Spleen (tissue), 11 donors: ENCODE measurements at regions not wholly inside any gene's neighbourhood (a gene's known extent, or its start where the extent isn't known, plus 50 kb on each side); places are given as distances from the start of the nearest gene placed in this dataset.
"Not testable (repeated sequence)": the region's sequence is repeated elsewhere in the genome, so short reads cannot be mapped to it uniquely, and the experiment has no call there.

Experiments
- DNase-seq: peaks from one replicate; pipeline ENCODE4 v3.0.0-alpha.2; 2020
- H3K27ac ChIP-seq, 8 donors: fragments of 200-600 bp; sonication (generic) in 7 of 8; 1 replicate in 4 of 8; 2 replicates in 4 of 8; pipeline versions ENCODE4 v1.5.0 to v1.8.0; 2016 to 2021; ENCODE audit warnings: inconsistent platforms in 4 of 8, mild to moderate bottlenecking in 4 of 8, moderate library complexity in 1 of 8
- H3K27me3 ChIP-seq, 7 donors: fragments of 200-600 bp; sonication (generic) in 6 of 7; replicated peaks in 1 of 7; 1 replicate in 4 of 7; 2 replicates in 3 of 7; pipeline versions ENCODE4 v1.5.0 to v1.8.0; 2016 to 2021; ENCODE audit warnings: inconsistent platforms in 3 of 7, mild to moderate bottlenecking in 1 of 7
- H3K36me3 ChIP-seq, 6 donors: fragments of 200-600 bp; sonication (generic) in 5 of 6; 1 replicate in 4 of 6; 2 replicates in 2 of 6; pipeline versions ENCODE4 v1.5.0 to v1.8.0; 2016 to 2021; ENCODE audit warnings: inconsistent platforms in 2 of 6
- H3K4me1 ChIP-seq, 6 donors: fragments of 200-600 bp; sonication (generic) in 5 of 6; 1 replicate in 3 of 6; 2 replicates in 3 of 6; pipeline versions ENCODE4 v1.5.0 to v1.8.0; 2016 to 2021; ENCODE audit warnings: inconsistent platforms in 3 of 6
- H3K4me3 ChIP-seq, 8 donors: fragments of 200-600 bp; sonication (generic) in 7 of 8; 1 replicate in 4 of 8; 2 replicates in 4 of 8; pipeline versions ENCODE4 v1.5.0 to v1.8.0; 2016 to 2021; ENCODE audit warnings: inconsistent platforms in 4 of 8, mild to moderate bottlenecking in 4 of 8, moderate library complexity in 2 of 8
- H3K9me3 ChIP-seq, 8 donors: fragments of 200-600 bp; sonication (generic) in 7 of 8; 1 replicate in 4 of 8; 2 replicates in 4 of 8; pipeline versions ENCODE4 v1.5.0 to v1.8.0; 2016 to 2021; ENCODE audit warnings: inconsistent platforms in 4 of 8
- CTCF ChIP-seq, 11 experiments: fragments of 200-600 bp in 7 of 11; fragments of 450-650 bp in 4 of 11; sonication (generic) in 4 of 11; IDR thresholded peaks in 8 of 11; conservative IDR thresholded peaks in 3 of 11; 1 replicate in 7 of 11; 2 replicates in 4 of 11; pipeline versions ENCODE4 v1.4.0 to v1.8.0; 2016 to 2021; ENCODE audit warnings: antibody characterized with exemption in 11 of 11, inconsistent platforms in 4 of 11, mild to moderate bottlenecking in 1 of 11
- POLR2A ChIP-seq, 3 donors: fragments of 450-650 bp; IDR thresholded peaks; one replicate each; pipeline ENCODE4 v1.5.1; 2017; ENCODE audit warnings: antibody characterized with exemption in 3 of 3, mild to moderate bottlenecking in 1 of 3
- POLR2AphosphoS5 ChIP-seq, 3 donors: sonication (generic); formaldehyde crosslinking; IDR thresholded peaks; one replicate each; pipeline ENCODE4 v1.5.1; 2017; ENCODE audit warnings: antibody characterized with exemption in 3 of 3
- WGBS, 5 donors: extraction: QIAGEN DNeasy Blood & Tissue Kit in 3 of 5; methylation state at CpG; one replicate each; pipeline versions ENCODE4 v1.1.5 to v1.1.7; 2013 to 2018; 5-methylcytosine and 5-hydroxymethylcytosine counted together
- intact Hi-C: fragments of 100-400 bp; cut with DNase I; formaldehyde crosslinking; loops from one replicate; pipeline ENCODE4 v1.15.0; 2023; ENCODE audit warnings: low total_unique reads
- donor health status: healthy with polysubstance abuse.
- donor health status: DM: no; HTN: no; CAD: no; lungs with moderate emphysema.
- donor health status: DM: no; HTN: no; CAD: no.
- donor health status: Bipolar disorder and iron deficiency.
- donor health status: healthy.
- donor health status: DM: no; HTN: no; CAD: no.
- donor health status: DM: yes; HTN: yes; CAD: no.

GRCh38 chr2:208686665-208687064 lies 280.1 kb downstream of the PTH2R start:
- DNase-seq, result no peak
- Histone ChIP-seq H3K9me3 (peaks cover 0 to 50% (median 25%) of the 10 kb centered on the region in 8 donors), H3K36me3 (no peaks in the 10 kb centered on the region), H3K27me3 (no peaks in the 10 kb centered on the region), H3K4me3 (no peak overlapping the region), H3K27ac (no peak overlapping the region), H3K4me1 (no peaks in the 10 kb centered on the region)
- intact Hi-C loops, result no loop called here
- 86 to 92% (median 87%) methylated on average over 1 of the region's 1 CpG for WGBS, 5 donors
- TF ChIP-seq POLR2A (IDR thresholded peaks at IDR 0.05) (no peak), CTCF (IDR thresholded peaks at IDR 0.05 in 8 of 11, conservative IDR thresholded peaks at IDR 0.05 in 3 of 11) (no peak), POLR2AphosphoS5 (IDR thresholded peaks at IDR 0.05) (no peak)

GRCh38 chr2:208687720-208688119 lies 281.1 kb downstream of the PTH2R start:
- H3K4me3 ChIP-seq, H3K27ac ChIP-seq, DNase-seq, H3K36me3 ChIP-seq, H3K4me1 ChIP-seq, intact Hi-C loops, H3K27me3 ChIP-seq: not testable (repeated sequence)
- 81 to 97% (median 87%) methylated on average over 1 of the region's 1 CpG for WGBS, 5 donors
- H3K9me3 ChIP-seq, result peaks cover 0 to 46% (median 21%) of the 10 kb centered on the region in 8 donors

- no peaks in the 10 kb centered on the region for H3K27me3 ChIP-seq
- no peaks in the 10 kb centered on the region for H3K9me3 ChIP-seq
- no peaks in the 10 kb centered on the region for H3K4me1 ChIP-seq
- no peak for DNase-seq
- H3K36me3 ChIP-seq, result no peaks in the 10 kb centered on the region
- intact Hi-C loops, result no loop called here
- H3K27ac ChIP-seq, result no peak overlapping the region
- H3K4me3 ChIP-seq, result no peak overlapping the region
- TF ChIP-seq POLR2A (IDR thresholded peaks at IDR 0.05), result no peak
Observed at GRCh38 chr2:208698114-208698513, 291.5 kb downstream of the PTH2R start.

- Histone ChIP-seq H3K4me1 (no peaks in the 10 kb centered on the region), H3K9me3 (no peaks in the 10 kb centered on the region), H3K27me3 (no peaks in the 10 kb centered on the region), H3K4me3 (no peak overlapping the region), H3K36me3 (no peaks in the 10 kb centered on the region), H3K27ac (no peak overlapping the region)
- DNase-seq, result no peak
- intact Hi-C loops, result no loop called here
- WGBS, 5 donors, result 70 to 85% (median 79%) methylated on average over 3 of the region's 3 CpGs
- TF ChIP-seq POLR2A (IDR thresholded peaks at IDR 0.05) (no peak), CTCF (IDR thresholded peaks at IDR 0.05 in 8 of 11, conservative IDR thresholded peaks at IDR 0.05 in 3 of 11) (no peak), POLR2AphosphoS5 (IDR thresholded peaks at IDR 0.05) (no peak)
Observed at GRCh38 chr2:208708486-208708885, 301.9 kb downstream of the PTH2R start.

GRCh38 chr2:208711598-208711997 lies 305.0 kb downstream of the PTH2R start:
- no peaks in the 10 kb centered on the region for H3K27me3 ChIP-seq
- TF ChIP-seq CTCF (IDR thresholded peaks at IDR 0.05 in 8 of 11, conservative IDR thresholded peaks at IDR 0.05 in 3 of 11), result no peak
- TF ChIP-seq POLR2AphosphoS5 (IDR thresholded peaks at IDR 0.05), result no peak
- H3K27ac ChIP-seq, result no peak overlapping the region
- peaks cover 0 to 5% (median 0%) of the 10 kb centered on the region in 6 donors for H3K4me1 ChIP-seq
- no peak overlapping the region for H3K4me3 ChIP-seq
- no peaks in the 10 kb centered on the region for H3K9me3 ChIP-seq
- no peaks in the 10 kb centered on the region for H3K36me3 ChIP-seq
- DNase-seq, result no peak
- intact Hi-C loops, result no loop called here
